Activated CD4-positive, CD25-positive, alpha-beta regulatory T cell treated with anti-CD3 and anti-CD28 coated beads, Interleukin-2, amount 50 U/mL, for 72 hours (primary cell): ENCODE measurements at regions not wholly inside any gene's neighbourhood (a gene's known extent, or its start where the extent isn't known, plus 50 kb on each side); places are given as distances from the start of the nearest gene placed in this dataset.
"Not testable (repeated sequence)": the region's sequence is repeated elsewhere in the genome, so short reads cannot be mapped to it uniquely, and the experiment has no call there.

Source experiments
- DNase-seq: peaks from one replicate; pipeline ENCODE4 v3.0.0; 2021

GRCh38 chrX:1006156-1006730 is 206.2 kb downstream of the CRLF2 start:
- no peak for DNase-seq

DNA sequence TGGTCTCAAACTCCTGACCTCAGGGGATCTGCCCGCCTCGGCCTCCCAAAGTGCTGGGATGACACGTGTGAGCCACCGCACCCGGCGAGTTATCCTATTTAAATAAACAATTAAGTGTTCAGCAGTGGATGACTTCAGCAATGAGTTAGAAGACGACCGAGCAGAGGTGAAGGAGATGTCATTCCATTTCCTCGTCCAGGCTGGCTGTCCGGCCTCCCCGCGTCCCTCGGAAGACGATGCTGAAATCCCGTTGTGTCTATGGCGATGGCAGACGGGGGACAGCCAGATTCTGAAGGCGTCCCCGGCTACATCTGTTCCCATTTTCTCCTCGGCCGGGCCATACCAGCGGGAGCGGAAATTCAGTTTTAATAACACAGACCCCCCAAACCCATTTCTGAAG is 209.8 kb downstream of the CRLF2 start:
- no peak for DNase-seq

DNA sequence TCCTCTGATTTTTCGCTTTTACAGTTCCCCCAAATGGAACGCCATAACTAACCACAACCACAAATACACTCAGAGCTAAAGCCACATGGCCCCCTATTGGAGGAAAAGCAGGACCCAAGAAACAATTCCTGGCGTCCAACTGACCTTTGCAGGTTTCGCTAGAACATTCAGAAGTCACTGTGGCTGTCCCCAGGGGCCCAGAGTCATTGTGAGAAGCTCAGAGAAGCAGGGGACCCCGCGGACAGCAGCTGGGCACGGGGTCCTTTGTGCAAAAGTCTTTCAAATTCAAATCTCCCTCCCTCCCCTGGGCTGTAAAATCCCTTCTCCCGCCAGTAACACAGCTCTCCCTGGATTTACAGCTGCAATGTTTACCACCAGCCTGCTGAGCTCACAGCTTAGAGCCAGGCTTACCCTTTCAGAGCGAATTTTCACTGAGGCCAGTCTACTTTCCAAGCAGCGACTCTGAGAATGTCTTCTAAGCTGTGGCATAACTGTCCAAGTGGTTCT is 214.8 kb downstream of the CRLF2 start:
- DNase-seq = no peak

DNA sequence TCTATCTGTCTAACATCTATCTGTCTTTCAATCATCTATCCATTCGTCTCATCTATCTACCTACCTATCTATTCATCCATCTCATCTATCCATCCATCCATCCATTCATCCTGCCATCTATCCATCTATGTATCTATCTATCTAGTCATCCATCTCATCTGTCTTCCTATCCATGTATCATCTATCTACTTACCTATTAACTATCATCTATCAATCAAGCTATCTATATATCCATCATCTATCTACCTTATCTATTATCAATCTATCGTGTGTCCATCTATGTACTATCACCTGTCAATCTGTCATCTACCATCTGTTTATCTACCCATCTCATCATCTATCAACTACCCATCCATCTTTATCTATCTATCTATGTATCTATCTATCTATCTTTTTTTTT is 217.7 kb downstream of the CRLF2 start:
- no peak for DNase-seq

GRCh38 chrX:989959-990510 is 222.4 kb downstream of the CRLF2 start:
- DNase-seq = peak; percentile 48

GRCh38 chrX:988530-988929 is 223.9 kb downstream of the CRLF2 start:
- DNase-seq = not testable (repeated sequence)

GRCh38 chrX:981791-982626 is 230.4 kb downstream of the CRLF2 start:
- DNase-seq = no peak

GRCh38 chrX:980587-981235 is 231.7 kb downstream of the CRLF2 start:
- no peak for DNase-seq

DNA sequence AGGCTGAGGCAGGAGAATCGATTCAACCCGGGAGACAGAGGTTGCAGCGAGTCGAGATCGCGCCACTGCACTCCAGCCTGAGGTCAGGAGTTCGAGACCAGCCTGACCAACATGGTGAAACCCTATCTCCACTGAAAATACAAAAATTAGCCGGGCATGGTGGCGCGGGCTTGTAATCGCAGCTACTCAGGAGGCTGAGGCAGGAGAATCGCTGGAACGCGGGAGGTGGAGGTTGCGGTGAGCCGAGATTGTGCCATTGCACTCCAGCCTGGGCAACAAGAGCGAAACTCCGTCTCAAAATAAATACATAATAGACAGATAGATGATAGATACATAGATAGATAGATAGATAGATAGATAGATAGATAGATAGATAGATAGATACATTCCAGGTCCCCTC is 233.3 kb downstream of the CRLF2 start:
- not testable (repeated sequence) for DNase-seq

- no peak for DNase-seq
These were observed 239.3 kb downstream of the CRLF2 start for GRCh38 chrX:973010-973632.

DNA sequence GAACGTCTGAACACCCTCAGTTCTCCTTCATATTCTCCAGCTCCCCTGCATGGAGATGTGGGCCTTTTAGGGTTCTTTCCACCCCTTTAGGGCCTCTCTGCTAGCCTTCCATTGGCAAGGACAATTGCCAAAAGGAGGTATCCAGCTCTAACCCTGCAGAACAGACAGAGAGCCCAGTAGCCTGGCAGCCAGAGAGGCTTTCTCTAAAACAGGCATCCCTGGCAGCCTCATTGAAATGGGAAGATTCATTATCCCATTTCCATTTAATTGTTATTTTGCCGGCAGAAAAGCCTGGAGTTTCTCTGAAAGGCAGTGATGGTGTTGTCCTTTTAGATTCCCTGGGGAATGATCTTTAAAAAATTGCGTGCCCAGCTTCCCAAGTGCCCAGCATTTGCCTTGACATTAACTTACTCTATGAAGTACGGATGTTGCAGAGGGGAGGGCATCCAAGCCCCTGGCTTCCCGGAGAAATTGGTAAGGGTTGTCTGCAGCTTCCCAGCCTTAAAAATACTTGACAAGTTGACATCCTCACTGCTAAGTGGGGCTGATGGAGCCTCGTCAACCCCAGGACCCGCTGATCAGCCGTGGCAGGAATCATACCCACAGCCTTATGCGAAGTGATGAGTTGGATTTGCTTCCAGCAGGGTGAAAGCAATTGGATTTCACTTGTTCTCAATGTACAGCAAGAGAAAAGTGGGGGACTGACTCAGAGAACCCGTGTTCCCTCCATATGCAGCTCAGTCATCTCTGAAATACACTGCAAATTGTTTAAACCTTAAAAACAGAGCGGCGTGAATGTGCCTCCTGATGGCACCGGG is 244.1 kb downstream of the CRLF2 start:
- no peak for DNase-seq

- DNase-seq = no peak
These were observed 245.9 kb downstream of the CRLF2 start for GRCh38 chrX:966396-967070.

DNA sequence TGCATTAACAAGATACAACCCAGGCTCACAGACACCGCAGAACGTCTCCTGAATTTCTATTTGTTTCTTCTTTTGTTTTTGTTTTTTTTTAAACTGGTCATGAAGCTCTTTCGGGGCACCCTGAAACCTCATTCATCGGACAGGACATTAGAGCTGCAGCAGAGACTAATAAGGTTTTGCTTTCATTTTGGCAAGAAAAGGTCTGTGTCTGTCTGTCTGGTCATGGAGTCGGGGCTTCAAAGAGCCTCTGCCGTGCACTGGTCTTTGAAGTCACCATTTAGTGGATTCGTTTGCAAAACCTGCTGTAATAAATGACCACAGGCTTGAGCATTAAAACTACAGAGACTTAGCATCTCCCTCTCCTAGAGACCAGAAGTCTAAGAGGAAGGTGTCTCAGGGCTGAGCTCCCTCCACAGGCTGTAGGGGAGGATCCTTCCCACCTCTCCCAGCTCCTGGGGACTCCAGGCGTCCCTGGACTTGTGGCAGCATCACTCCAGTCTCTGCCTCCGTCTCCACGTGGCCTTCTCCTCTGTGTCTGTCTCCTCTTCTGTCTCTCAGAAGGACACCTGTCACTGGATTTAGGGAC is 247.5 kb downstream of the CRLF2 start:
- no peak for DNase-seq

- no peak for DNase-seq
These were observed 251.6 kb downstream of the CRLF2 start for GRCh38 chrX:960821-961220.

DNA sequence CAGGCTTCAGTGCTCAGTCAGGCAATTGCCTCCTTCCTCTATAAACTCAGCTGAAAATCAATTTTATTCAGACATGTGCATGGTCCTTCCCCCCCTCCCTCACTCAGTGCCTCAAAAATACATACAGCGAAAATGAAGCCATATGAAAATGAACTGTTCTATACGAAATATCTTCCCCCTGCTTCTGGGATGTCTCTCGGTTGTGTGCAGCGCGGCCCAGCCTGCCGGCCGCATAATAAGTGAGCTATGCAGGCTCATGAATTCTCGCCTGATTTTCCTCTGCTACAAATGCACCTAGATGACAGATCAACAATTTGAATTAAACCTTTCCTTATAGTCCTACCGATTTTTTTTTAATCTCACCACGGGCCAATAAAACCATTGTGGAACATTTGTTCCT is 252.9 kb downstream of the CRLF2 start:
- no peak for DNase-seq

DNA sequence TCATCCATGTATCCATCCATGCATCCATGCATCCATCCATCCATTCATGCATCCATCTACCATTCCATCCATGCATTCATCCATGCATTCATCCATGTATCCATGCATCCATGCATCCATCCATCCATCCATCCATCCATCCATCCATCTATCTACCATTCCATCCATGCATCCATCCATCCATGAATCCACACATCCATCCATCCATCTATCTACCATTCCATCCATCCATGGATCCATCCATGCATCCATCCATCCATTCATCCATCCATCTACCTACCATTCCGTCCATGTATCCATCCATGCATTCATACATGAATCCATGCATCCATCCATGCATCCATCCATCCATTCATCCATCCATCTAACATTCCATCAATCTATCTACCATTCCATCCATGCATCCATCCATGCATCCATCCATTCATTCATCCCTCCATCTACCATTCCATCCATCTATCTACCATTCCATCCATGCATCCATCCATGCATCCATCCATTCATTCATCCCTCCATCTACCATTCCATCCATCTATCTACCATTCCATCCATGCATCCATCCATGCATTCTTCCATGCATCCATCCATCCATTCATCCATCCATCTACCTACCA is 257.2 kb downstream of the CRLF2 start:
- DNase-seq = not testable (repeated sequence)

- DNase-seq = no peak
These were observed 258.5 kb downstream of the CRLF2 start for GRCh38 chrX:953879-954482.

- no peak for DNase-seq
These were observed 259.6 kb downstream of the CRLF2 start for GRCh38 chrX:952816-953215.

- not testable (repeated sequence) for DNase-seq
These were observed 265.2 kb downstream of the CRLF2 start for GRCh38 chrX:947262-947661.

- DNase-seq = no peak
These were observed 269.4 kb downstream of the CRLF2 start for GRCh38 chrX:943035-943434.
